ENCODE measurements at regions not wholly inside any gene's neighbourhood (a gene's known extent, or its start where the extent isn't known, plus 50 kb on each side); places are given as distances from the start of the nearest gene placed in this dataset.
"Not testable (repeated sequence)": the region's sequence is repeated elsewhere in the genome, so short reads cannot be mapped to it uniquely, and the experiment has no call there.

- intact Hi-C loops (cut with micrococcal nuclease); H3K27me3 Mint-ChIP-seq (ENCODE audit: low read depth); H3K9me3 Mint-ChIP-seq; H3K27ac Mint-ChIP-seq; CTCF ChIA-PET; DNase-seq; H3K4me1 Mint-ChIP-seq (ENCODE audit: low read depth); H3K36me3 Mint-ChIP-seq (ENCODE audit: low read depth); H3K4me3 Mint-ChIP-seq: not testable (repeated sequence)
Observed at GRCh38 chr21:17219050-17219449, 293.8 kb upstream of the CXADR start.

GRCh38 chr21:17231124-17231523 is 281.7 kb upstream of the CXADR start:
- no peaks in the 10 kb centered on the region for H3K27me3 Mint-ChIP-seq (ENCODE audit: low read depth)
- no peak for DNase-seq
- intact Hi-C loops (cut with micrococcal nuclease) = no loop called here
- no peak overlapping the region for H3K4me3 Mint-ChIP-seq
- peaks cover 3% of the 10 kb centered on the region for H3K9me3 Mint-ChIP-seq
- CTCF ChIA-PET = interaction anchor here (0.6 kb wide), 2 partner anchors 11 to 958 kb away, joined by 3 read pairs; no protein-coding TSS in a partner anchor
- no peaks in the 10 kb centered on the region for H3K4me1 Mint-ChIP-seq (ENCODE audit: low read depth)
- H3K27ac Mint-ChIP-seq = no peak overlapping the region
- no peaks in the 10 kb centered on the region for H3K36me3 Mint-ChIP-seq (ENCODE audit: low read depth)

GRCh38 chr21:17231771-17232170 is 281.1 kb upstream of the CXADR start:
- CTCF ChIA-PET = interaction anchor here (0.6 kb wide), 1 partner anchor 10 kb away, joined by 3 read pairs; no protein-coding TSS in a partner anchor
- Mint-ChIP-seq H3K27me3 (ENCODE audit: low read depth) (no peaks in the 10 kb centered on the region), H3K4me1 (ENCODE audit: low read depth) (no peaks in the 10 kb centered on the region), H3K36me3 (ENCODE audit: low read depth) (no peaks in the 10 kb centered on the region), H3K27ac (no peak overlapping the region), H3K9me3 (peaks cover 4% of the 10 kb centered on the region), H3K4me3 (no peak overlapping the region)
- DNase-seq = no peak
- intact Hi-C loops (cut with micrococcal nuclease) = no loop called here

- CTCF ChIA-PET = no interaction called here
Observed at GRCh38 chr21:17238468-17238867, 274.4 kb upstream of the CXADR start.

GRCh38 chr21:17250778-17251241 is 262.0 kb upstream of the CXADR start:
- Mint-ChIP-seq H3K4me3 (no peak overlapping the region), H3K27me3 (ENCODE audit: low read depth) (no peaks in the 10 kb centered on the region), H3K27ac (no peak overlapping the region), H3K36me3 (ENCODE audit: low read depth) (no peaks in the 10 kb centered on the region), H3K9me3 (no peaks in the 10 kb centered on the region), H3K4me1 (ENCODE audit: low read depth) (no peaks in the 10 kb centered on the region)
- DNase-seq = no peak
- CTCF ChIA-PET = no interaction called here
- intact Hi-C loops (cut with micrococcal nuclease) = no loop called here

More at GRCh38 chr21:17238468-17238867, 274.4 kb upstream of the CXADR start:
- H3K4me3 Mint-ChIP-seq = no peak overlapping the region
- no peak overlapping the region for H3K27ac Mint-ChIP-seq
- intact Hi-C loops (cut with micrococcal nuclease) = no loop called here
- no peaks in the 10 kb centered on the region for H3K27me3 Mint-ChIP-seq (ENCODE audit: low read depth)
- no peaks in the 10 kb centered on the region for H3K36me3 Mint-ChIP-seq (ENCODE audit: low read depth)
- no peaks in the 10 kb centered on the region for H3K4me1 Mint-ChIP-seq (ENCODE audit: low read depth)
- DNase-seq = no peak
- H3K9me3 Mint-ChIP-seq = peaks cover 1% of the 10 kb centered on the region

GRCh38 chr21:17257784-17258183 is 255.1 kb upstream of the CXADR start:
- Mint-ChIP-seq H3K4me3 (no peak overlapping the region), H3K36me3 (ENCODE audit: low read depth) (no peaks in the 10 kb centered on the region), H3K27me3 (ENCODE audit: low read depth) (no peaks in the 10 kb centered on the region), H3K4me1 (ENCODE audit: low read depth) (no peaks in the 10 kb centered on the region), H3K27ac (no peak overlapping the region), H3K9me3 (peaks cover 1% of the 10 kb centered on the region)
- intact Hi-C loops (cut with micrococcal nuclease) = no loop called here
- CTCF ChIA-PET = no interaction called here
- DNase-seq = no peak

- Mint-ChIP-seq H3K27ac (no peak overlapping the region), H3K4me3 (no peak overlapping the region), H3K9me3 (no peaks in the 10 kb centered on the region)
Observed at GRCh38 chr21:17264182-17264581, 248.7 kb upstream of the CXADR start.

GRCh38 chr21:17269760-17270159 is 243.1 kb upstream of the CXADR start:
- Mint-ChIP-seq H3K9me3 (peaks cover 5% of the 10 kb centered on the region), H3K27me3 (ENCODE audit: low read depth) (no peaks in the 10 kb centered on the region), H3K36me3 (ENCODE audit: low read depth) (no peaks in the 10 kb centered on the region), H3K4me3 (no peak overlapping the region), H3K4me1 (ENCODE audit: low read depth) (no peaks in the 10 kb centered on the region), H3K27ac (no peak overlapping the region)
- intact Hi-C loops (cut with micrococcal nuclease) = no loop called here
- CTCF ChIA-PET = interaction anchor here (0.6 kb wide), 1 partner anchor 389 kb away, joined by 4 read pairs; no protein-coding TSS in a partner anchor
- DNase-seq = no peak

More at GRCh38 chr21:17264182-17264581, 248.7 kb upstream of the CXADR start:
- Mint-ChIP-seq H3K36me3 (ENCODE audit: low read depth) (no peaks in the 10 kb centered on the region), H3K27me3 (ENCODE audit: low read depth) (no peaks in the 10 kb centered on the region), H3K4me1 (ENCODE audit: low read depth) (no peaks in the 10 kb centered on the region)
- CTCF ChIA-PET = no interaction called here
- no peak for DNase-seq
- intact Hi-C loops (cut with micrococcal nuclease) = no loop called here

- no peak overlapping the region for H3K4me3 Mint-ChIP-seq
- H3K4me1 Mint-ChIP-seq (ENCODE audit: low read depth) = no peaks in the 10 kb centered on the region
Observed at GRCh38 chr21:17270229-17270628, 242.6 kb upstream of the CXADR start.

GRCh38 chr21:17279663-17280062 is 233.2 kb upstream of the CXADR start:
- H3K36me3 Mint-ChIP-seq (ENCODE audit: low read depth) = no peaks in the 10 kb centered on the region
- H3K27me3 Mint-ChIP-seq (ENCODE audit: low read depth) = no peaks in the 10 kb centered on the region
- peaks cover 16% of the 10 kb centered on the region for H3K9me3 Mint-ChIP-seq
- no peak overlapping the region for H3K27ac Mint-ChIP-seq
- DNase-seq = no peak
- no peaks in the 10 kb centered on the region for H3K4me1 Mint-ChIP-seq (ENCODE audit: low read depth)
- H3K4me3 Mint-ChIP-seq = no peak overlapping the region
- intact Hi-C loops (cut with micrococcal nuclease) = no loop called here
- CTCF ChIA-PET = no interaction called here

More at GRCh38 chr21:17270229-17270628, 242.6 kb upstream of the CXADR start:
- CTCF ChIA-PET = no interaction called here
- Mint-ChIP-seq H3K36me3 (ENCODE audit: low read depth) (no peaks in the 10 kb centered on the region), H3K27ac (no peak overlapping the region), H3K9me3 (peaks cover 5% of the 10 kb centered on the region), H3K27me3 (ENCODE audit: low read depth) (no peaks in the 10 kb centered on the region)
- DNase-seq = no peak
- intact Hi-C loops (cut with micrococcal nuclease) = no loop called here

GRCh38 chr21:17293016-17293562 is 219.8 kb upstream of the CXADR start:
- H3K27ac Mint-ChIP-seq; DNase-seq; CTCF ChIA-PET; intact Hi-C loops (cut with micrococcal nuclease); H3K4me3 Mint-ChIP-seq; H3K27me3 Mint-ChIP-seq (ENCODE audit: low read depth); H3K36me3 Mint-ChIP-seq (ENCODE audit: low read depth); H3K4me1 Mint-ChIP-seq (ENCODE audit: low read depth): not testable (repeated sequence)
- H3K9me3 Mint-ChIP-seq = peaks cover 12% of the 10 kb centered on the region

GRCh38 chr21:17295997-17296396 is 216.8 kb upstream of the CXADR start:
- Mint-ChIP-seq H3K4me3 (no peak overlapping the region), H3K4me1 (ENCODE audit: low read depth) (no peaks in the 10 kb centered on the region), H3K27me3 (ENCODE audit: low read depth) (no peaks in the 10 kb centered on the region), H3K36me3 (ENCODE audit: low read depth) (no peaks in the 10 kb centered on the region), H3K27ac (no peak overlapping the region), H3K9me3 (peaks cover 15% of the 10 kb centered on the region)
- intact Hi-C loops (cut with micrococcal nuclease) = no loop called here
- no peak for DNase-seq
- CTCF ChIA-PET = no interaction called here

GRCh38 chr21:17299576-17299975 is 213.3 kb upstream of the CXADR start:
- H3K4me3 Mint-ChIP-seq; H3K27me3 Mint-ChIP-seq (ENCODE audit: low read depth); H3K27ac Mint-ChIP-seq; DNase-seq; H3K36me3 Mint-ChIP-seq (ENCODE audit: low read depth); H3K4me1 Mint-ChIP-seq (ENCODE audit: low read depth); CTCF ChIA-PET; intact Hi-C loops (cut with micrococcal nuclease): not testable (repeated sequence)
- H3K9me3 Mint-ChIP-seq = peaks cover 12% of the 10 kb centered on the region
